GM18502 (cell line): ENCODE measurements at regions not wholly inside any gene's neighbourhood (a gene's known extent, or its start where the extent isn't known, plus 50 kb on each side); places are given as distances from the start of the nearest gene placed in this dataset.
"Not testable (repeated sequence)": the region's sequence is repeated elsewhere in the genome, so short reads cannot be mapped to it uniquely, and the experiment has no call there.

ENCODE experiments used
- ATAC-seq: cut with Tn5 transposase; IDR thresholded peaks from one replicate; pipeline ENCODE4 v1.9.1; 2021; ENCODE audit warnings: mild to moderate bottlenecking; ENCODE audit not compliant: unreplicated experiment, poor library complexity

DNA sequence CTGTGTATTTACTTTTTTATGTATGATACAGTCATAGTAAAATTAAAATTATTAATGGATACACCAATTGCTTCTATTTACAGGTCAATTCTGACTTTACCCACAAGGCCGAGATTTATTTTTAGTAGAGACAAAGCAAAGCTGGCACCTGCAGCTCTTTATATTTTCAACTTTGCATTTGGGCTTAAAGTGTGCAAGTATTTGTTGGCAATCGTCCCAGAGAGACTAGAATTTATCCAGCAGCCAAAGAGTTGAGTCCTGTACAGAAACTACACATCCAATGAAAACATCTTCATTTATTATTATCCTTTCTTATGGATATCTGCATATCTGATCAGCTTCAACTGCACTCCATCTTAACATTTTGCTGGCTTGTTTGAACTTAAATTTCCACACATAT lies 485.6 kb downstream of the SOX11 start:
- no peak for ATAC-seq

- ATAC-seq: no peak
These were observed 489.3 kb downstream of the SOX11 start for GRCh38 chr2:6181525-6181924.

- no peak for ATAC-seq
These were observed 489.7 kb downstream of the SOX11 start for GRCh38 chr2:6181926-6182325.

DNA sequence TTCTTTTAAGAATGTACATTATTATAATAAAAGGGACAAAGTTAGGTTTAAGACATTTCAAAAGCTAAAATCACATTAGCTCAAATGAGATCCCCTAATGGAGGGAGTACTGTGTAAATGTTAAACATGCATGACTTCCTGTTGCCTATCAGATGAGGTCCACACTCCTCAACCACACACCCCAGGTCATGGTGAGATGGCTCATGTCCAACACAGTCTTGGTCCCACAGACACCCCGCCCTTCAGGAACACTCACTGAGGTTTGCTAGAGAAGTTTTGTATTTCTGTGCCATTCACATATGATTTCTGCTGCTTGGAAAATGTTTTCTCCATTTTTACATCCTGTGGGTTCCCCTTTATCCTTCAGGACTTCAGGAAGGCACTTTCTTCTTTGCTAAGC lies 491.0 kb downstream of the SOX11 start:
- no peak for ATAC-seq

DNA sequence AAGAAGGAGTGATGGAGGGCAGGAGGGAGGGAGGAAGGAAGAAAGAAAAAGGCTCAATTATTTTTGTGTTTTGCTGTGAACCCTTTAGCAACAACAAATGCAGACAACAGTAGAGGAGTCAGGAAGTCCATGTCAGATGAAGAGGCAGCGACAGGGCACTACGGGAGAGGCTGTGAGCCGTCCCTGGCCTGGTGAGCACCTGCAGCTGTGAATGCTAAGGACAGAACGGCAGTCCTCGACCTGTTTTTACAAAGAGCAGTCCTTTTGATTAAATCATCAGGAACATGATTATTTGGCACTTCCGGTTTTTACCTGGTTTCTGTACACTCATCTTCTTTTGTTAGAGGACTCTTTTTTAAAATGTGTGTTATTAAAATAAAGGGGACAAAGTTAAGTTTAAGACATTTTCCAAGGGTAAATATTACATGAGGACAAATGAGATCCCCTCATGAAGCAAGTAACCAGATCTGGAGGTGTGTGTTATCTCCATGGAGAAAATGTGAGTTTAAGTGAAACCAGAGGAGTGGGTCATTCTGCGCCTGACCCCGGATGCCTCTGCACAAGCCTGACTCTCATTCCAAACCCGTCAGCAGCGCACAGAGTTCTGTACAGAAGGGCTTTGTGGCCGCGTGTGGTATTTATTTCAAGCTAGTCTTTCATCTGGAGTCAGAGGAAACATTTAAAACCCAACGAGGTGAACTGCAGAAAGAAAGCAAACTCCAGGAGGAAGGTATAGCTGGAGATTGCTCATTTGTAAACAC lies 492.5 kb downstream of the SOX11 start:
- ATAC-seq: no peak

DNA sequence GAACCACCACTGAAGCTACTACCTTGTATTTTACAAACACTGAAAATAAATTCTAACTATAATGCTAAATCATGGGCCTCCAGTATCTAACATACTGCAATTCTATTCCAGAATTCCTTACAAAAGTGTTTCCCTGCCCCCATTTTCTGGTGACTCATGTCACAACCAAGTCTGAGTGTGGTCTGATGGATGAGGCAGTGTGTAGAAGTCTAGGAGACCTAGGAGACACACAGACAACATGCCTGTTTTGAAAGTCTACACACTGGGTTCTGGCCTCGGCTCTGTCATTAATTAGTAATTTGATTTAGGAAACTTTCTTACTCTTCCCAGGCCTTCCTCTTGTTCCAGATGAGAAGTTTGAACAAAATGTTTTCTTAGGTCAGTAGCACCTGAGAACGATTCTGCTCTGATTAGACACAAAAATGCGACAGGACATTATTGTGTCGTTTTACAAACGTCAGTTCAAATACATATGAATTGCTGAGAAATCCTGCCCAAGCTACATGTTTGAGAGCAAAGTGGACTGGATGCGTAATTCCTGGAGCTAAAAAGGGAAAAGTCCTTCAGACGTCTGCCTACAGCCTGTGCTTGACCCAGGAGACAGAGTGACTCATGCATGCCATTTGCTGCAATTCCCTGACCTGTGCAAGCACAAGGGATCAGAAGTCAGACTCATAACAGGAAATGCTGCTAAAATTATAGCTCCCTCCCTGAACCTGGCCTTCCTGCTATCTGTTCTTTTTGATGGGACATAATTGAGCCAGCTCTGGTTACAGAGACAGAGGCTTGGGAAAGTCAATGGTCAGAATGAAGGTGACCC lies 494.4 kb downstream of the SOX11 start:
- ATAC-seq: no peak

GRCh38 chr2:6196449-6196848 lies 504.3 kb downstream of the SOX11 start:
- no peak for ATAC-seq

- ATAC-seq: not testable (repeated sequence)
These were observed 506.3 kb downstream of the SOX11 start for GRCh38 chr2:6198370-6198919.

GRCh38 chr2:6202756-6203155 lies 510.6 kb downstream of the SOX11 start:
- ATAC-seq: no peak

GRCh38 chr2:6203291-6203959 lies 511.2 kb downstream of the SOX11 start:
- ATAC-seq: no peak

- ATAC-seq: no peak
These were observed 514.7 kb downstream of the SOX11 start for GRCh38 chr2:6206882-6207281.

GRCh38 chr2:6211236-6211635 lies 519.1 kb downstream of the SOX11 start:
- ATAC-seq: no peak

GRCh38 chr2:6212491-6212890 lies 520.3 kb downstream of the SOX11 start:
- no peak for ATAC-seq

DNA sequence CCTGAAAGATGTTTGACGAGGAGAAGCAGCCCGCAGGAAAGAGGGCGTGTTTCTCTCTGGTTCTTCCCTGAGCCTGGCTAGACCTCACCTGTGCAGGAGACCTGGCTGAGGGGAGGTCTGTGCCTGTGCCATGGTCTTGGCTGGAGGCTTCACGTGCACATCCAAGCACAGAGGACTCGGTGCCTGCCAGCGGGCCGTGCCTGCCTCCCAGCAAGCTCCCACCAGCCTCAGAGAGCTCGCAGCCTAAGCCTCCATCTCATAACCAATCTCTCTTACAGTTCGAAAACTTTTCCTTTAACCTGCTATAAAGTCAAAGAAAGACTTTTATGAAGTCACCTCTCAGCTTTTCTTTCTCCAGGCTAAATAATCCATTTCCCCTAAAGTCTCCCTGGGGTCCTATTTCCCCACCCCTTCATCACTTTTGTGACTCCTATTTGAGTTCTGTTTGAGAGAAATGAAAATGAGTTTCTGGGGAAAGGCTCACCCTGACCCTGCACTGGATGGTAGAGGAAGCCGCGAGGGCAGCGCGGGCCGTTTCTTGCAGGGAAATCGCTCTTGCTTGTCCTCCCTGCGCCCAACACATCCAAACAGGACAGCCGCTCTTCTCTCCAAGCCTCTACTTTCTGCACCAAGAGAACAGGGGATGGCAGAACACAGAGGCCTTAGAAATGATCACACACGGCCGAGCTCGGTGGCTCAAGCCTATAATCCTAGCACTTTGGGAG lies 521.0 kb downstream of the SOX11 start:
- no peak for ATAC-seq

DNA sequence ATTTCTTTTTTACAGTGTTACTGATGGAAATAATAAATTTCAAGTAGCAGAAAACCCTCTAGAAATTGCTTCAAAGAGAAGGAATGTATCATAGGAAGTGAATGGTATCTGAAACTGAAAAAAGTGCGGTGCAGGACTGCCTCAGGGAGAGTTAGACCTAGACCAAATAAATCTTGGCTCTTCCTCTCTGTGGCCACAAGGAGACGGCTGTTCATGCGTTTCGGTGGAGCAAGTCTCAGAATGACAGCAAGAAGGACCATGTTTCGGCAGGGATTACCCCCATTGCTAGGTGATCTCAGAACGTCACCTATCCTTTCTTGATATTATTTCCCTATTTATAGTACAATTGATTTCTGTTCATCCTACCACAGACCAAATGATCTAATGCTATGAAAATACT lies 522.3 kb downstream of the SOX11 start:
- ATAC-seq: no peak

GRCh38 chr2:6215053-6215452 lies 522.9 kb downstream of the SOX11 start:
- ATAC-seq: no peak

GRCh38 chr2:6216234-6216633 lies 524.0 kb downstream of the SOX11 start:
- ATAC-seq: no peak

DNA sequence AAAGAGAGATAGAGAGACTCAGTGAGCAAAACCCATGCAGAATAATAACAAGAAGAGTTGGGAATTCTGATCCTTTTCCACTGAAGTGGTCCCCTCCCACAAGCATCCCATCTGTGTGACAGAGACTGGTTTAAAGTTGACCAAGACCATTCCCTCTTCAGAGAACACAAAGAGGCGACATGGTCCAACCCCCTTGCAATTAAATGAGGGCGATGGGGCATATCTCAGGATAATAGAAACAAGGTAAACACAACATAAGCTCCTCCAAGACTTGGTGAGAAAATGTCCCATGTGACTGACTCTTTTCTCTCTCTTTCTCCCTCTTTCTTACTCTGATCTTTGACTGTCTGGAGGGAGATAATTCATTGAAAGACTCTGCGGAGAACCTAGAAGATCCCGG lies 526.7 kb downstream of the SOX11 start:
- ATAC-seq: no peak

- no peak for ATAC-seq
These were observed 527.7 kb downstream of the SOX11 start for GRCh38 chr2:6219906-6220305.

DNA sequence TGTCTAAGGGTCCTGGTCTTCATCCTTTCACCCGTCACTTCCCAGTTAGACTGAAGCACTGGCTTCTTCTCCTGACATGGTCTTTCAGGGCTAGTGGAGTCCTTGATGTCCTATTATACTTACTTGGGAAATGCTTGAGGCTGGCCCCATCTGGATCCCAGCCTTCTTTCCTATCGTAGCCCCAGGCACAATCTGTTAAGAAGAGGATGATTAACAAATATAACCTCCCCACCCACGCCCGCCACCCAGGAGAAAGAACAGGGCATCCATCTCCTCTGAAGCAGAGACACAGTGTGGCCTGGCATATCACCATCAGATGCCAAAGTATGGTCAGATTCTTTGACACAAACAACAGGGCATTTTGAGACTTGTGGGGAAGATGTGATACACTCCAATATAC lies 530.1 kb downstream of the SOX11 start:
- no peak for ATAC-seq
